ENCODE measurements at regions not wholly inside any gene's neighbourhood (a gene's known extent, or its start where the extent isn't known, plus 50 kb on each side); places are given as distances from the start of the nearest gene placed in this dataset.

DNA sequence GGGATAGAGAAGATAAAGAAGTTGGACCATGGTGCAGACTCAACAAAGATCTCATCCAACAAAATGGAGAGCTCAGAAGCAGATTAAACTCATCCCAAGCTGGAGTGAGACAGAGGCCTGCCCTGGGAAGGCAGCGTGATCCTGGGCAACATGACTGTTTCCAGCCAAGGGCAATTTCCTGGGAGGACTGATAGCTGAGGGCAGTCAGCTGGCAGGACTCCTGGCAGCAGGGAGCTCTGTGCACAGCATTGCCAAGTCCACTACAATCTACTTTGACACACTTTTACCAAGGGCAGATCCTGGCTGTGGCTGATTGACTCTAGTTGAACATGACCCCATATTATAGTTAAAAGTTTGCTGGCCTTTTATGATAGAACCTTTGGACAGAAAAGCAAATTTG lies 357.3 kb upstream of the RASGEF1B start:
- no peak overlapping the region for H3K4me3 ChIP-seq (ENCODE audit: low read length)
- Mint-ChIP-seq H3K4me3 (no peak overlapping the region), H3K27ac (no peak overlapping the region), H3K27me3 (ENCODE audit: low read depth in 2 of 2) (peaks cover 3 to 12% of the 10 kb centered on the region in 2 donors), H3K9me3 (no peaks in the 10 kb centered on the region), H3K4me1 (no peaks in the 10 kb centered on the region), H3K36me3 (no peaks in the 10 kb centered on the region)
- 94% methylated on average over 1 of the region's 1 CpG for WGBS (ENCODE audit: insufficient coverage)
- no peak overlapping the region for H3K27ac ChIP-seq (ENCODE audit: low read length)
- no peaks in the 10 kb centered on the region for H3K36me3 ChIP-seq (ENCODE audit: control insufficient read depth, insufficient read depth, low read length)
- ATAC-seq (no peak), DNase-seq (no peak)
- no peaks in the 10 kb centered on the region for H3K9me3 ChIP-seq (ENCODE audit: control insufficient read depth, insufficient read depth, low read length)
- TF ChIP-seq, protein P1, sequence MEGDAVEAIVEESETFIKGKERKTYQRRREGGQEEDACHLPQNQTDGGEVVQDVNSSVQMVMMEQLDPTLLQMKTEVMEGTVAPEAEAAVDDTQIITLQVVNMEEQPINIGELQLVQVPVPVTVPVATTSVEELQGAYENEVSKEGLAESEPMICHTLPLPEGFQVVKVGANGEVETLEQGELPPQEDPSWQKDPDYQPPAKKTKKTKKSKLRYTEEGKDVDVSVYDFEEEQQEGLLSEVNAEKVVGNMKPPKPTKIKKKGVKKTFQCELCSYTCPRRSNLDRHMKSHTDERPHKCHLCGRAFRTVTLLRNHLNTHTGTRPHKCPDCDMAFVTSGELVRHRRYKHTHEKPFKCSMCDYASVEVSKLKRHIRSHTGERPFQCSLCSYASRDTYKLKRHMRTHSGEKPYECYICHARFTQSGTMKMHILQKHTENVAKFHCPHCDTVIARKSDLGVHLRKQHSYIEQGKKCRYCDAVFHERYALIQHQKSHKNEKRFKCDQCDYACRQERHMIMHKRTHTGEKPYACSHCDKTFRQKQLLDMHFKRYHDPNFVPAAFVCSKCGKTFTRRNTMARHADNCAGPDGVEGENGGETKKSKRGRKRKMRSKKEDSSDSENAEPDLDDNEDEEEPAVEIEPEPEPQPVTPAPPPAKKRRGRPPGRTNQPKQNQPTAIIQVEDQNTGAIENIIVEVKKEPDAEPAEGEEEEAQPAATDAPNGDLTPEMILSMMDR (IDR thresholded peaks at IDR 0.05) = no peak
- H3K4me1 ChIP-seq (ENCODE audit: control insufficient read depth, insufficient read depth, low read length) = no peaks in the 10 kb centered on the region
- no peaks in the 10 kb centered on the region for H3K27me3 ChIP-seq (ENCODE audit: control insufficient read depth, insufficient read depth, low read length)
- intact Hi-C loops (cut with micrococcal nuclease) = no loop called here

- Mint-ChIP-seq H3K4me1 (no peaks in the 10 kb centered on the region), H3K36me3 (no peaks in the 10 kb centered on the region), H3K27me3 (ENCODE audit: low read depth in 2 of 2) (peaks cover 3 to 12% of the 10 kb centered on the region in 2 donors), H3K4me3 (no peak overlapping the region), H3K9me3 (no peaks in the 10 kb centered on the region), H3K27ac (no peak overlapping the region)
- no peaks in the 10 kb centered on the region for H3K9me3 ChIP-seq (ENCODE audit: control insufficient read depth, insufficient read depth, low read length)
- intact Hi-C loops (cut with micrococcal nuclease) = no loop called here
- no peaks in the 10 kb centered on the region for H3K4me1 ChIP-seq (ENCODE audit: control insufficient read depth, insufficient read depth, low read length)
- ATAC-seq (no peak), DNase-seq (no peak)
- TF ChIP-seq, protein P1 (IDR thresholded peaks at IDR 0.05) = no peak
- H3K36me3 ChIP-seq (ENCODE audit: control insufficient read depth, insufficient read depth, low read length) = no peaks in the 10 kb centered on the region
- H3K4me3 ChIP-seq (ENCODE audit: low read length) = no peak overlapping the region
- H3K27ac ChIP-seq (ENCODE audit: low read length) = no peak overlapping the region
- no peaks in the 10 kb centered on the region for H3K27me3 ChIP-seq (ENCODE audit: control insufficient read depth, insufficient read depth, low read length)
- WGBS (ENCODE audit: insufficient coverage) = 94% methylated on average over 3 of the region's 4 CpGs
Observed at GRCh38 chr4:81827577-81828202, 356.0 kb upstream of the RASGEF1B start.

DNA sequence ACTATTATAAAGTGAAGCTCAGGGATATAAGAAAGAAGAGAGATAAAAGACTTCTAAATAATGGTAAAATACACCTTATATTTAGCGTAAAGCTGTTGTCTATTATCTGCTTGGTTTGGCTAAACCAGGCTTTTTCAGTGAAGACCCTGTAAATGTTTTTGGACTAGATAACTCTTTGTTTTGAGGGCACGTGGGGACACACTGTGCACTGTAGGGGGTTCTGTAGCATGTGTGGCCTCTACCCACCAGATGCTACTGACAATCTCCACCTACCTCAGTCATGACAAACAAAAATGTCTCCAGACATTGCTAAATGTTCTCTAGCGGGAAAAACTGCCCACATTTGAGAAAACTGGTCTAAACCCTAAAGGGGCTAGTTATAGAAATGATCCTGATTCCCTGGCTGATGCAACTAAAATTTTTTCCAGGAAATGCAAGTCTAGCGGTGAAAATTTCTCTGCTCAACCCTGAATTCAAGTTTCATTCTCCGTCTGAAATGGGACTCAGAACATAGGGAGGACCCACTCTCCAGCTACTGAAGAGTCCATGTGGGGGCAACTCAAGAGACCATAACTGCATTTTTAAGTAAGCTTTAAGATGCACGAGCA lies 355.2 kb upstream of the RASGEF1B start:
- Histone ChIP-seq H3K4me3 (ENCODE audit: low read length) (no peak overlapping the region), H3K27me3 (ENCODE audit: control insufficient read depth, insufficient read depth, low read length) (no peaks in the 10 kb centered on the region), H3K36me3 (ENCODE audit: control insufficient read depth, insufficient read depth, low read length) (no peaks in the 10 kb centered on the region), H3K27ac (ENCODE audit: low read length) (no peak overlapping the region), H3K4me1 (ENCODE audit: control insufficient read depth, insufficient read depth, low read length) (no peaks in the 10 kb centered on the region), H3K9me3 (ENCODE audit: control insufficient read depth, insufficient read depth, low read length) (no peaks in the 10 kb centered on the region)
- WGBS (ENCODE audit: insufficient coverage) = 72% methylated on average over 6 of the region's 6 CpGs
- no peak overlapping the region for H3K4me3 Mint-ChIP-seq
- no peaks in the 10 kb centered on the region for H3K36me3 Mint-ChIP-seq
- no peaks in the 10 kb centered on the region for H3K4me1 Mint-ChIP-seq
- TF ChIP-seq, protein P1 (IDR thresholded peaks at IDR 0.05) = no peak
- H3K9me3 Mint-ChIP-seq = no peaks in the 10 kb centered on the region
- ATAC-seq (no peak), DNase-seq (no peak)
- no peak overlapping the region for H3K27ac Mint-ChIP-seq
- intact Hi-C loops (cut with micrococcal nuclease) = no loop called here
- peaks cover 0 to 12% of the 10 kb centered on the region in 2 donors for H3K27me3 Mint-ChIP-seq (ENCODE audit: low read depth in 2 of 2)

GRCh38 chr4:81826335-81826734 lies 354.6 kb upstream of the RASGEF1B start:
- Histone ChIP-seq H3K27ac (ENCODE audit: low read length) (no peak overlapping the region), H3K9me3 (ENCODE audit: control insufficient read depth, insufficient read depth, low read length) (no peaks in the 10 kb centered on the region), H3K4me1 (ENCODE audit: control insufficient read depth, insufficient read depth, low read length) (no peaks in the 10 kb centered on the region), H3K36me3 (ENCODE audit: control insufficient read depth, insufficient read depth, low read length) (no peaks in the 10 kb centered on the region), H3K4me3 (ENCODE audit: low read length) (no peak overlapping the region), H3K27me3 (ENCODE audit: control insufficient read depth, insufficient read depth, low read length) (no peaks in the 10 kb centered on the region)
- Mint-ChIP-seq H3K27me3 (ENCODE audit: low read depth in 2 of 2) (peaks cover 0 to 16% of the 10 kb centered on the region in 2 donors), H3K36me3 (no peaks in the 10 kb centered on the region), H3K4me3 (no peak overlapping the region), H3K27ac (no peak overlapping the region), H3K9me3 (no peaks in the 10 kb centered on the region), H3K4me1 (no peaks in the 10 kb centered on the region)
- WGBS (ENCODE audit: insufficient coverage) = 100% methylated on average over 1 of the region's 1 CpG
- intact Hi-C loops (cut with micrococcal nuclease) = no loop called here
- TF ChIP-seq, protein P1 (IDR thresholded peaks at IDR 0.05) = no peak
- no peak for DNase-seq
- no peak for ATAC-seq

All from natural killer cell (primary cell).